ENCODE measurements at regions not wholly inside any gene's neighbourhood (a gene's known extent, or its start where the extent isn't known, plus 50 kb on each side); places are given as distances from the start of the nearest gene placed in this dataset.
A peak's percentile ranks its signal among the peaks of the same experiment; 100 is the strongest.
"Not testable (repeated sequence)": the region's sequence is repeated elsewhere in the genome, so short reads cannot be mapped to it uniquely, and the experiment has no call there.

- not testable (repeated sequence) for DNase-seq
These were observed 198.5 kb upstream of the CRIM1 start for GRCh38 chr2:36157093-36157492.

GRCh38 chr2:36147670-36148390 lies 207.7 kb upstream of the CRIM1 start:
- no peak for DNase-seq

GRCh38 chr2:36146765-36147164 lies 208.8 kb upstream of the CRIM1 start:
- DNase-seq: no peak

- DNase-seq: no peak
These were observed 215.2 kb upstream of the CRIM1 start for GRCh38 chr2:36140391-36140790.

GRCh38 chr2:36137612-36138011 lies 218.0 kb upstream of the CRIM1 start:
- DNase-seq: no peak

- no peak for DNase-seq
These were observed 221.3 kb upstream of the CRIM1 start for GRCh38 chr2:36134281-36134680.

GRCh38 chr2:36128359-36128758 lies 227.2 kb upstream of the CRIM1 start:
- DNase-seq: no peak

GRCh38 chr2:36125702-36126101 lies 229.9 kb upstream of the CRIM1 start:
- no peak for DNase-seq

- DNase-seq: no peak
These were observed 231.6 kb upstream of the CRIM1 start for GRCh38 chr2:36123995-36124394.

GRCh38 chr2:36097022-36097421 lies 258.6 kb upstream of the CRIM1 start:
- DNase-seq: no peak

- not testable (repeated sequence) for DNase-seq
These were observed 263.5 kb upstream of the CRIM1 start for GRCh38 chr2:36091844-36092741.

GRCh38 chr2:36088716-36089328 lies 266.8 kb upstream of the CRIM1 start:
- no peak for DNase-seq

- DNase-seq: no peak
These were observed 268.2 kb upstream of the CRIM1 start for GRCh38 chr2:36087344-36087743.

GRCh38 chr2:36079793-36080192 lies 275.8 kb upstream of the CRIM1 start:
- no peak for DNase-seq

GRCh38 chr2:36074008-36074407 lies 281.6 kb upstream of the CRIM1 start:
- no peak for DNase-seq

- DNase-seq: no peak
These were observed 283.9 kb upstream of the CRIM1 start for GRCh38 chr2:36071698-36072097.

GRCh38 chr2:36069074-36069473 lies 286.5 kb upstream of the CRIM1 start:
- no peak for DNase-seq

GRCh38 chr2:36068086-36068485 lies 287.5 kb upstream of the CRIM1 start:
- no peak for DNase-seq

- DNase-seq: no peak
These were observed 295.4 kb upstream of the CRIM1 start for GRCh38 chr2:36060133-36060532.

GRCh38 chr2:36059691-36060090 lies 295.9 kb upstream of the CRIM1 start:
- peak; percentile 54 for DNase-seq

- peak; percentile 66 for DNase-seq
These were observed 296.6 kb upstream of the CRIM1 start for GRCh38 chr2:36058953-36059352.

- DNase-seq: no peak
These were observed 297.5 kb upstream of the CRIM1 start for GRCh38 chr2:36058076-36058475.

- DNase-seq: no peak
These were observed 302.8 kb upstream of the CRIM1 start for GRCh38 chr2:36052819-36053218.

- no peak for DNase-seq
These were observed 311.2 kb upstream of the CRIM1 start for GRCh38 chr2:36044411-36044810.

Data from inflammatory macrophage treated with lipopolysaccharide for 4 hours (primary cell).